ENCODE measurements at regions not wholly inside any gene's neighbourhood (a gene's known extent, or its start where the extent isn't known, plus 50 kb on each side); places are given as distances from the start of the nearest gene placed in this dataset.

DNA sequence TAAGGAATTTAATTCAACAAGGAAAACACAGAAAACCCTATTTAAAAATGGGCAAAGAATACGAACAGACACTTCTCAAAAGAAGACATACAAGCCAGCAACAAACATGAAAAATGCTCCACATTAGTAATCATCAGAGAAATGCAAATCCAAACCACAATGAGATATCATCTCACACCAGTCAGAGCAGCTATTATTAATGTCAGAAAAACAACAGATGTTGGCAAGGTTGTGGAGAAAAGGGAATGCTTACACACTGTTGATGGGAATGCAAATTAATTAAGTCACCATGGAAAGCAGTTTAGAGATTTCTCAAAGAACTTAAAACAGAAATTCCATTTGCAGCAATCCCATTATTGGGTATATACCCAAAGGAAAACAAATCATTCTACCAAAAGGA is 55.2 kb downstream of the GCC1 start:
- DNase-seq (ENCODE audit: low read depth) = no peak
- H3K4me3 ChIP-seq (ENCODE audit: low read depth, low read length) = no peak overlapping the region
- TF ChIP-seq, protein P1, sequence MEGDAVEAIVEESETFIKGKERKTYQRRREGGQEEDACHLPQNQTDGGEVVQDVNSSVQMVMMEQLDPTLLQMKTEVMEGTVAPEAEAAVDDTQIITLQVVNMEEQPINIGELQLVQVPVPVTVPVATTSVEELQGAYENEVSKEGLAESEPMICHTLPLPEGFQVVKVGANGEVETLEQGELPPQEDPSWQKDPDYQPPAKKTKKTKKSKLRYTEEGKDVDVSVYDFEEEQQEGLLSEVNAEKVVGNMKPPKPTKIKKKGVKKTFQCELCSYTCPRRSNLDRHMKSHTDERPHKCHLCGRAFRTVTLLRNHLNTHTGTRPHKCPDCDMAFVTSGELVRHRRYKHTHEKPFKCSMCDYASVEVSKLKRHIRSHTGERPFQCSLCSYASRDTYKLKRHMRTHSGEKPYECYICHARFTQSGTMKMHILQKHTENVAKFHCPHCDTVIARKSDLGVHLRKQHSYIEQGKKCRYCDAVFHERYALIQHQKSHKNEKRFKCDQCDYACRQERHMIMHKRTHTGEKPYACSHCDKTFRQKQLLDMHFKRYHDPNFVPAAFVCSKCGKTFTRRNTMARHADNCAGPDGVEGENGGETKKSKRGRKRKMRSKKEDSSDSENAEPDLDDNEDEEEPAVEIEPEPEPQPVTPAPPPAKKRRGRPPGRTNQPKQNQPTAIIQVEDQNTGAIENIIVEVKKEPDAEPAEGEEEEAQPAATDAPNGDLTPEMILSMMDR (IDR thresholded peaks at IDR 0.05; ENCODE audit: low read depth, low read length, missing control alignments) = no peak

DNA sequence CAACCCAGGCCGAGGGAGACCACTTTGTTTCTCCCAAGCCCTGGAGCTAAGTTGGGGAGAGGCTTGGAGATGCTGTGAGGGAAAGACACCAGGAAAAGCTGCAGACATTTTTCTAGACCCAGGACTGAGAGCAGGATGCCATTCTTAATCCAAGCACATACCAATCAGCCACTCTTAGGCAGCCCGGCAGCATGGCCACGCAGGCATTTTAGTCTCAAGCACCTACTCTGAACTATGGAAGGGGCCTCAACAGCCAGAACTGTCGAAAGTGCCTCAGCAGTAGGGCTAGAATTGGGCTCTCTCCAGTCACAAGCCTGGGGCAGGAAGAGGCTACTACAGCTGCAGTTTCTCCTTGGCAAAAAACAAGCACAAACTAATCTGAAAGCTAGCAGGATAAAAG is 57.8 kb downstream of the GCC1 start:
- no peak overlapping the region for H3K4me3 ChIP-seq (ENCODE audit: low read depth, low read length)
- TF ChIP-seq, protein P1 (IDR thresholded peaks at IDR 0.05; ENCODE audit: low read depth, low read length, missing control alignments) = no peak
- DNase-seq (ENCODE audit: low read depth) = no peak

DNA sequence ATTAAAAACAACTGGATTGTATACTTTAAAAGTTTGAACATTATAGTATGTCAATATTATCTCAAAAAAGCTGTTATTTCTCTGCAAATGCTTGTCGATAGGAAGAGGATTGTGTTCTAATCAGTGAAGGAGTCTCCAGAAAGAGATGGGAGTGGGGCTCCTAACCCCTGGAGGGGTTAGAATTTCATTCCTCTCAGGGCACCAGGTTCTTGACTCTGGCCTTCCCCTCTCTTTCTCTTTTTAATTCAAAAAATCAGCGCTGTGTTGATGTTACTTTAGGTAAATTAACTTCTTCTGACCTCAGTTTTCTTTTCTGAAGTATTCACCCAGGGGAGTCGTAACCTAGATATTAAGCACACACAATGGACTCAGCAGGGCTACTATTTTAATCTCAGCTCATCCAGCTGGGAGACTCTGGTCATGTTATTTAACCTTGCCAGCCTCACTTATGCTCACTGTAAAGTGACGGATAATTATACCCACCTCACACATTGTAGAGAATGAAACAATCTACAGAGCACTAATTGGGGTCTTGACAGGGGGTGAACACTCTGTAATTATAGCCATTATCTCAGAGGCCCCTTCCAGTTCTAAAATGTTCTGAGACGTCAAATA is 59.4 kb downstream of the GCC1 start:
- no peak overlapping the region for H3K4me3 ChIP-seq (ENCODE audit: low read depth, low read length)
- TF ChIP-seq, protein P1 (IDR thresholded peaks at IDR 0.05; ENCODE audit: low read depth, low read length, missing control alignments) = no peak
- DNase-seq (ENCODE audit: low read depth) = no peak

DNA sequence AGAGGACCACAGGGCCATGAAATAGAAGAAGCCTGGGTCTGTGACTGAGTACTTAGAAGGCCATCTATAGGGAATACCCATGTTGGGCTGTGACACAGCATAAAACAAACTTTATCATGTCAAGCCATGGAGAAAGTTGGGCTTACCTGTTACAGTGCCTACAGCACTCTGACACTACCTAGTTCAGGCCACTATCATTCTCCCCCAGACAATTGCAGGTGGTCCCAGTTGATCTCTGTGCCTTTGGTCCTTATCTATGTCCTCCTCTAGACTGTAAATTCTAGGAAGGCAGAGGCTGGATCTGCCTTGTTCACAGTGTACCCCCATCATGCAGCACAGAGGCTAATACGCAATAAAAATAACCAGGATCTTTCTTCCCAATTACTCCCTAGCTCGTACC is 69.1 kb downstream of the GCC1 start:
- TF ChIP-seq, protein P1 (IDR thresholded peaks at IDR 0.05; ENCODE audit: low read depth, low read length, missing control alignments) = no peak
- no peak for DNase-seq (ENCODE audit: low read depth)
- no peak overlapping the region for H3K4me3 ChIP-seq (ENCODE audit: low read depth, low read length)

DNA sequence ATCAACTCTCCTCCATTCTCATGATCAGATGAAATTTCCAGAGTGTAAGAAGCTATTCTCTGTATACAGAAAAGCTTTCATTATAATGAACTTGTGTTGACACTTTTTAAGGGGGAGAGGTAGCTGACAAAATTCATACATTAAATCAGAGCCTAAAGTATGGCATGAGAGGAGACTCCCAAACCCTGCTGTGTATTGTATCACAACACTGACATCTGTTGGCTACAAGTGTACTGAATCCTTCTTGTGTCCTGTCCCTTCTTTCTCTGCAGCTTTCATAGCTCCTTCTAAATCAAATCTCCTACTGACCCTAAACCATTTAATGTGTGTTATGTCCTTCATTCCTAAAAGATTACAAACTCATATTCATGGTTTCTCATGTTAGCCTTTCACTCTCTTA is 70.9 kb downstream of the GCC1 start:
- DNase-seq (ENCODE audit: low read depth) = no peak
- no peak overlapping the region for H3K4me3 ChIP-seq (ENCODE audit: low read depth, low read length)
- TF ChIP-seq, protein P1 (IDR thresholded peaks at IDR 0.05; ENCODE audit: low read depth, low read length, missing control alignments) = peak; percentile 42

DNA sequence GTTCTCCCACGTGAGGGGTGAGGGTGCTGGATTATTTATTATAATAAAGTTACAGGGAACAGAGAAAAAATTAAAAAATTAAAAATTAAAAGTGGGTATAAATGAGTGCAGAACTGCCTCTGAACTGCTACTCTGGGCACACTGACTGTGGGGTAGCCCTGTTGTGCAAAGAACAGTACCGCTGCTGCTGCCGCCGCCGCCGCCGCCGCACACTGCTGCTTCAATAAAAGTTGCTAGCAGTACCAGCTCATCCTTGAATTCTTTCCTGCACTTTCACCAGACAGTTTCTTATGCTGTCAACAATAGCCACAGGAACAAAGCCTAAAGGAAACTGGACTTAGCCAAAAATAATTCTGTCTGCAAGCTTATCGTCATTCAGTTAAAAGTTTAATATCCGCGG is 72.1 kb downstream of the GCC1 start:
- H3K4me3 ChIP-seq (ENCODE audit: low read depth, low read length) = no peak overlapping the region
- DNase-seq (ENCODE audit: low read depth) = no peak
- TF ChIP-seq, protein P1 (IDR thresholded peaks at IDR 0.05; ENCODE audit: low read depth, low read length, missing control alignments) = no peak

DNA sequence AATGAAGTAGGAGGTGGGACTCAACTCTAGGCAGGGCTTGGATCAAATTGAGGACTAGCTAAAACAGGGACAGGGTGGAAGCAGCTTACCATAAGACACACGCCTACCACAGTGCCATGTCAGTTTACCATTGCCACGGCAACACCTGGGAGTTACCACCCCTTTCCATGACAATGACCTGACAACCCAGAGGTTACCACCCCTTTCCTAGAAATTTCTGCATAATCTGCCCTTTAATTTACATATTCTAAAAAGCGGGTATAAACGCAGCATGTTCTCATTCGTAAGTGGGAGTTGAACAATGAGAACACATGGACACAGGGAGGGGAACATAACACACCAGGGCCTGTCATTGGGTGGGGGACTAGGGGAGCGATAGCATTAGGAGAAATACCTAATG is 72.7 kb downstream of the GCC1 start:
- TF ChIP-seq, protein P1 (IDR thresholded peaks at IDR 0.05; ENCODE audit: low read depth, low read length, missing control alignments) = no peak
- H3K4me3 ChIP-seq (ENCODE audit: low read depth, low read length) = no peak overlapping the region
- no peak for DNase-seq (ENCODE audit: low read depth)
